ENCODE measurements at regions not wholly inside any gene's neighbourhood (a gene's known extent, or its start where the extent isn't known, plus 50 kb on each side); places are given as distances from the start of the nearest gene placed in this dataset.

DNA sequence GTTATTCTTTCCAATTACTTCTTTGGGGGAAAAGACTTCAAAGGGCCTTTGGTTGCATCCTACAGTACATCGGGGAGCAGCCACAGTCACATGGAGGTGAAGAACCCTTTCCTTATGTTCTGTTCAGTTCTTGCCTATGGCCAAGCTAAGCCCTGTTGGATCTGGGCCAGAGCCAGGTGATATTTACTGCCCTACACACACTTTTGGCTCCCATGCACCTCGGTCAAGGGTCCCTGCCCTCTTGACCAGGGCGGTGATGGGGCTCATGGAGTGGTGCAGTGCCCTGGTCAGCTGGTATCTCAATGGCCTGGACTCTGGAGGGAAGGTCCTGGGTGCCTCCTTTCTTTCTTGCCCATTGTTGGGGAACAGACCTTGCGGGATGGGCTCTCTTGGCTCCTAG, 98.7 kb downstream of the VAPA start:
- H2AK9ac ChIP-seq (replicated peaks; ENCODE audit: low read depth, low read length, poor library complexity) = no peak overlapping the region
- no peak overlapping the region for H4K8ac ChIP-seq (ENCODE audit: low read depth in 2 of 2, low read length in 2 of 2)
- no peaks in the 10 kb centered on the region for H3K36me3 ChIP-seq (ENCODE audit: control insufficient read depth, insufficient read depth, low read length)
- no peak overlapping the region for H3K27ac ChIP-seq (ENCODE audit: insufficient read depth, low read length)
- peaks cover 15% of the 10 kb centered on the region for H3K4me1 ChIP-seq (ENCODE audit: control insufficient read depth, insufficient read depth, low read length)
- ATAC-seq (ENCODE audit: low read depth) (no peak), DNase-seq (no peak)
- no peak overlapping the region for H3K18ac ChIP-seq (ENCODE audit: low read depth, low read length)
- ChIA-PET POLR2A (ENCODE audit: unreplicated experiment) (no interaction called here), CTCF (no interaction called here)
- no peak overlapping the region for H3K23ac ChIP-seq (ENCODE audit: low read depth, low read length)
- dilution Hi-C loops (cut with HindIII; ENCODE audit: low sequenced_read_pairs, unreplicated experiment) (no loop called here), in situ Hi-C loops (cut with MboI; ENCODE audit: low sequenced_read_pairs) (no loop called here), intact Hi-C loops (cut with micrococcal nuclease) (loop anchor here (10.0 kb wide), 1 partner anchor 222 kb away; no protein-coding TSS in a partner anchor)
- H4K20me1 ChIP-seq (ENCODE audit: insufficient read depth, low read length) = 0 out of 2 replicates have a peak, but pooled peaks cover 4% of the 10 kb centered on the region
- 100% methylated on average over 2 of the region's 4 CpGs; no CpG with 5 or more reads in 1 of the 2 experiments for WGBS, 2 experiments (ENCODE audit: extremely low coverage in 2 of 2, insufficient read length in 1 of 2)
- H3K4ac ChIP-seq (ENCODE audit: low read depth, low read length) = no peak overlapping the region
- TF ChIP-seq CHD1 (IDR thresholded peaks at IDR 0.05; ENCODE audit: low read depth, low read length) (no peak), RFX5 (IDR thresholded peaks at IDR 0.05; ENCODE audit: low read depth, low read length) (no peak), BHLHE40 (IDR thresholded peaks at IDR 0.05; ENCODE audit: low read depth, low read length) (no peak), MAFK (IDR thresholded peaks at IDR 0.05; ENCODE audit: low read depth, low read length) (no peak), CEBPB (IDR thresholded peaks at IDR 0.05; ENCODE audit: low read depth, low read length) (no peak)
- TF ChIP-seq, protein P1, sequence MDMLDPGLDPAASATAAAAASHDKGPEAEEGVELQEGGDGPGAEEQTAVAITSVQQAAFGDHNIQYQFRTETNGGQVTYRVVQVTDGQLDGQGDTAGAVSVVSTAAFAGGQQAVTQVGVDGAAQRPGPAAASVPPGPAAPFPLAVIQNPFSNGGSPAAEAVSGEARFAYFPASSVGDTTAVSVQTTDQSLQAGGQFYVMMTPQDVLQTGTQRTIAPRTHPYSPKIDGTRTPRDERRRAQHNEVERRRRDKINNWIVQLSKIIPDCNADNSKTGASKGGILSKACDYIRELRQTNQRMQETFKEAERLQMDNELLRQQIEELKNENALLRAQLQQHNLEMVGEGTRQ (IDR thresholded peaks at IDR 0.05; ENCODE audit: low read depth, low read length) = no peak
- no peak overlapping the region for H3K9ac ChIP-seq (ENCODE audit: low read depth, low read length)
- H3K14ac ChIP-seq (replicated peaks; ENCODE audit: low read depth, low read length) = no peak overlapping the region
- peak overlapping the region; percentile 35; the same call in 1 of the 2 replicates for H2BK20ac ChIP-seq (ENCODE audit: low read depth, low read length)
- 0 out of 2 replicates have a peak overlapping the region, but pooled peaks have one; percentile 3 for H2AK5ac ChIP-seq (ENCODE audit: low read depth, low read length)
- no TSS peak for BruUV-seq (replicated peaks)
- H3K56ac ChIP-seq (ENCODE audit: extremely low read depth, insufficient read depth, low read length) = no peak overlapping the region
- H3K9me3 ChIP-seq (ENCODE audit: control insufficient read depth, insufficient read depth, low read length) = no peaks in the 10 kb centered on the region
- H2BK5ac ChIP-seq (ENCODE audit: low read depth, low read length, poor library complexity, severe bottlenecking) = no peak overlapping the region
- no peak overlapping the region for H4K91ac ChIP-seq (ENCODE audit: insufficient read depth, low read depth, low read length)
- H2BK15ac ChIP-seq (ENCODE audit: low read depth, low read length) = no peak overlapping the region
- H3K4me3 ChIP-seq (ENCODE audit: insufficient read depth, low read depth, low read length) = no peak overlapping the region
- H2BK120ac ChIP-seq (ENCODE audit: low read depth, low read length) = peak overlapping the region; percentile 5; the same call in 1 of the 2 replicates
- H3K4me2 ChIP-seq (ENCODE audit: low read depth, low read length) = no peak overlapping the region
- no peak overlapping the region for H2AFZ ChIP-seq (replicated peaks; ENCODE audit: low read length, poor library complexity)
- no peaks in the 10 kb centered on the region for H3K27me3 ChIP-seq (ENCODE audit: control insufficient read depth, insufficient read depth, low read length)
- no peaks in the 10 kb centered on the region for H3K79me1 ChIP-seq (ENCODE audit: low read depth in 1 of 2, low read length in 2 of 2)
- no peak overlapping the region for H4K5ac ChIP-seq (ENCODE audit: low read depth, low read length)
- peaks cover 19% of the 10 kb centered on the region for H3K9me1 ChIP-seq (ENCODE audit: insufficient read depth, low read length)

All from IMR-90 (cell line).